GM18868 (cell line): ENCODE measurements at regions not wholly inside any gene's neighbourhood (a gene's known extent, or its start where the extent isn't known, plus 50 kb on each side); places are given as distances from the start of the nearest gene placed in this dataset.
"Not testable (repeated sequence)": the region's sequence is repeated elsewhere in the genome, so short reads cannot be mapped to it uniquely, and the experiment has no call there.

Experiments
- ATAC-seq: cut with Tn5 transposase; IDR thresholded peaks from one replicate; pipeline ENCODE4 v1.9.1; 2021; ENCODE audit warnings: mild to moderate bottlenecking, moderate library complexity; ENCODE audit not compliant: unreplicated experiment

DNA sequence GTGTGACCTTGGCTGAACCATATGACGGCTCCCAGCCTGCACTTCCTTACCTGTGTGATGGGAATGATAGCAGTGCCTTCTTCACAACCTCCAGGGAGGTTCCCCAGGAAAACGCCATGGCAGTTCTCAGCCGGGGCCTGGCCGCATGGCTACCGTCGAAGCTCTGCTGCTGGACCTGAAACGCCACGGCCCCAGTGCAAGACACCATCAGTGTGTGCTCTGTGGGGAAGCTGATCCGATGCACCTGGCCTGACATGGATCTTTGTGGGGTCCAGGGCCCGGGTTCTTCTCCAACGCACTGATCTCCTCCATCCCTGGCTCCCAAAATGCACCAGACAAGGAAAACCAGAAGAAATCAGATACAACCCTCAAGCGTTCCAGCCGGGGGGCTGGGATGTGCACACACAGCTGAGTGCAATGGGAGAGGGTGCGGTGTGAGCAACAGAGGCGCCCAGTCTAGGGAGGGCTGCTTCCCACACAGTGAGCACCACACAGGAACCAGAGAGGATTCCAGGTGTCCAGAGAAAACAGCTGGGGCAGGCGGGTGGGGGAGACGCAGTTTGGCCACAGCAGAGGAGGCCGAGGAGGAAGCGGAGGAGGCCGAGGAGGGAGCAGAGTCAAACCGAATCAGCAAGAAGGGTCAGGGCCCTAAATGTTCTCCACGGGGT is 54.3 kb upstream of the ZNF469 start:
- no peak for ATAC-seq

DNA sequence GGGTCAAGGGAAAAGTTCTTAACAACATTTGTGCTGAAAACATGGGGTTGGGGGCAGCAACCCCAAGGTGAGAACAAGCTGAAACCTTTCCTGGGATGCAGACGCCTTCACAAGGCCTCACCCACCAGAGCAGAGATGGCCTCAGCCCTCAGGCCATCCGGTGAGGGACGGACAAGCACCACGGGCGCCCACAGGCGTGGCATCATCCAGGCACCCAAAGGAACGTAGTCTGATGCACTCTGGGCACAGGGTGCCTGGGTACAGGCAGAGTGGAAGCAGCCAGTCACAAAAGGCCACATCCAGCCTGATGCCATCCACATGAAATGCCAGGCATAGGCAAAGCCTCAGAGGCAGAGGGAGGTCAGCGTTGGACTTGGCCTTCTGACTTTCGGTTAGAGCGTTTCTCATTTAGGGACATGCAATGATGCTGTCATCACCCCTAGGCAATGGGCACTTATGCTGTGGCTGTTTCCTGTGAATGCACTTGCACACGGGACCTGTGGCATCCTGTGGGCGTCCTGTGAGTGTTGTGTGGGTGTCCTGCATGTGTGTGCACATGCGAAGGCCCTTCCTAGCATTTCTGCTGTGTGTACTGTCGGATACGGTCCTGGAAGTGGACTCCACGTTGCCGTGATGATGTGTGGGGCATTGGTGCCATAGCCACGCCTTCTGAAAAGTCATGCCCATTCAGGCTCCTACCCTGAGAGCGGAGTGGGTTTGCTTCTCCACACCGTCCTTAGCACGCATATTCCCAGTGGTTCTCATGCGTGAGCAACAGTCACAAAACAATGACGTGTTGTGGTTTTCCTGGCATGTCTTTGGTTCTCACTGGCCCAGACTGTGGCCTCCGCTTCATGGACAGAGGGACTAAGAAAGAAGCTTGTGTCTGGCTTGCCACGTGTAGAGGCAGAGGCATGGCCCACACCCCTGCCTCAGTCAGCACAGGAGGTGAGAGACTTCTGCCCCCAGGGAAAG is 52.7 kb upstream of the ZNF469 start:
- no peak for ATAC-seq

DNA sequence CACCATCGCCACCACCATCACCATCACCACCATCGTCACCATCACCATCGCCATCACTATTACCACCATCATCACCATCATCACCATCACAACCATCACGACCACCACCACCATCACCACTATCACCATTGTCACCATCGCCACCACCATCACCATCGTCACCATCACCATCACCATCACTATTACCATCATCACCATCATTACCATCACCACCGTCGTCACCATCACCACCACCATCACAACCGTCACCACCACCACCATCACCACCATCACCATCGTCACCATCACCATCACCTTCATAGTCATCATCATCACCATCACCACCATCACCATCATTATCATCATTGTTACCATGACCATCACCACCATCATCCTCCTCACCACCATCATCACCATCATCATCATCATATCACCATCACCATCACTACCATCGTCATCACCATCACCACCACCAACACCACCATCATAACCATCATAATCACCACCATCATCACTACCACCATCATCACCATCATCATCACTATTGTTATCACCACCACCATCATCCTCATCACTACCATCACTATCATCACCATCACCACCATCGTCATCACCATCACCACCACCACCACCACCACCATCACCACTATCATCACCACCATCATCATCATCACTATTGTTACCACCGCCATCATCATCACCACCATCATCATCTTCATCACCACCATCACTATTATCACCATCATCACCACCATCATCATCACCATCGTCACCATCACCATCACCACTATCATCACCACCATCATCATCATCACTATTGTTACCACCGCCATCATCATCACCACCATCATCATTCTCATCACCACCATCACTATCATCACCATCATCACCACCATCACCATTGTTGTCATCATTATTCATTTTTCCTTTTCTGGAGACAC is 51.5 kb upstream of the ZNF469 start:
- ATAC-seq, result no peak

DNA sequence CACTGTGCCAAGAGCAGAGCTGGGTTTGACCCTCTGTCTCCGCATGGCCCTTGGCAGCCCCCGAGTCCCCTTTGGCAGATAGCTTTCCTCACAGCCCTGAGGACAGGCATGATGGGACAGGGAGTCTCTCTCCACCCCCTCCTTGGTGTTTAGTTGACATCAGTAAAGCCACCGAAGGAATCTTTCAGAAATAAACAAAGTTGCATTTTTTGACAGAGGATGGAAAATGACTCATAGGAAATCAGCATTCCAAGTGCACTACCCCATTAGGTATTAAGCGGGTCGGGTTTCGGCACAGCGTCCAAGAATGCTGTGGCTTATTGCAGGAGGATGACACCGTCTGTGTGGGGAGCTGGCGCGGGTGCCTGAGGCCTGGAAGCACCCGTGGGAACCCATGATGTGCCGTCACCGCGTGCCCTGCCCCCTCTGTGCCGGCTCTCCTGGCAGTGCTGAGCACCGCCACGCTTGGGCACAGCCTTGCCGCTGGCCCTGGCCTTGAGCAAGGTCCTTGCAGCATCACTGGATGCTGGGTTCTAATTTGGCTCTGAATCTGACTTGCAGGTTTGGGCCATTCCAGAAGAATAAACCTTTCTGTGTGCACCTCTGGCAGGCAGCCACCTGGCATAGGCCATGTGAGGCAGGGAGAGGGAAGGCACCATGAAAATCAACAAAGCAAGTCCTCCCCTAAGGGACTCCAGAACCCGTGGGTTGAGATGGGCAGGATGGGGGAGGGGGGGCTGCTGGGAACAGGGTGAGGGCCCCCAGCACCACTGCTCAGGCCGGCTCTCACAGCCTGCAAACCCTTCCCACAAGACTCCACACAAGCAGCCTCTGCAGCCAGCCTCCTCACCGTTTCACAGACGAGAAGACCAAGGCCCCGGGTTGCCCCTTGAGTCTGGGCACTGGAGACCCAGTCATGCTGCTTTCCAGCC is 50.5 kb upstream of the ZNF469 start:
- ATAC-seq, result no peak

DNA sequence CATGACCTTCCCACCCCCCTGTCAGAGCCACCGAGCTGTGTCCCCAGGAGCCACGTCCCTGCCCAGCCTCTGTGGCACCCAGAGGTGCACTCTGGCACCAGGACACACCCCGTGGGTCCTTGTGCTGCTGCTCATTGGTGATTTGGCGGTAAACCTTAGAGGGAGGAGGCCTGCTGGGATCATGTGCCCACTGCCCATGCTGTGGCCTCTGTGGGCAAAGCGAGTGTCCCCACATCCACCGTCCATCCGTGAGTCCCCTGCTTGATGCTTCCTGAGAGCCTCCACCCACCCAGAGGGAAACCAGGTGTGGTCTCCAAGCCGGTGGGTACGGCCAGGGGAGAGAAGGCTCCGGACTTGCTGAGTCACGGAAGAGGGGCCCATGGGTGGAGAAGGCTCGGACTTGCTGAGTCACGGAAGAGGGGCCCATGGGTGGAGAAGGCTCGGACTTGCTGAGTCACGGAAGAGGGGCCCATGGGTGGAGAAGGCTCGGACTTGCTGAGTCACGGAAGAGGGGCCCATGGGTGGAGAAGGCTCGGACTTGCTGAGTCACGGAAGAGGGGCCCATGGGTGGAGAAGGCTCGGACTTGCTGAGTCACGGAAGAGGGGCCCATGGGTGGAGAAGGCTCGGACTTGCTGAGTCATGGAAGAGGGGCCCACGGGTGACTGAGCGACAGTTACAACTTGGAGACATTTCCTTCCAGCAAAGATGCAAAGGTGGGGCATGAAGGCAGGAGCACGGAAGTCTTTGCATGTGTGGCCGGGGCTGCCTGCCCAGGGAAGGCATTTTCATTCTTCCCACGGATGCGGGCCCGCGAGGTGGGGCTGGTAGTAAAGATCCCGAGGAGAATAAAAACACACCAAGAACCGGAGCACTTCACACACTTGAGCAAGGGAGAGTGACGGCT is 49.6 kb upstream of the ZNF469 start:
- not testable (repeated sequence) for ATAC-seq
